HG03097 (cell line): ENCODE measurements at regions not wholly inside any gene's neighbourhood (a gene's known extent, or its start where the extent isn't known, plus 50 kb on each side); places are given as distances from the start of the nearest gene placed in this dataset.
"Not testable (repeated sequence)": the region's sequence is repeated elsewhere in the genome, so short reads cannot be mapped to it uniquely, and the experiment has no call there.

Source experiments
- ATAC-seq: cut with Tn5 transposase; IDR thresholded peaks from one replicate; pipeline ENCODE4 v1.9.1; 2021; ENCODE audit not compliant: unreplicated experiment, low FRiP score

DNA sequence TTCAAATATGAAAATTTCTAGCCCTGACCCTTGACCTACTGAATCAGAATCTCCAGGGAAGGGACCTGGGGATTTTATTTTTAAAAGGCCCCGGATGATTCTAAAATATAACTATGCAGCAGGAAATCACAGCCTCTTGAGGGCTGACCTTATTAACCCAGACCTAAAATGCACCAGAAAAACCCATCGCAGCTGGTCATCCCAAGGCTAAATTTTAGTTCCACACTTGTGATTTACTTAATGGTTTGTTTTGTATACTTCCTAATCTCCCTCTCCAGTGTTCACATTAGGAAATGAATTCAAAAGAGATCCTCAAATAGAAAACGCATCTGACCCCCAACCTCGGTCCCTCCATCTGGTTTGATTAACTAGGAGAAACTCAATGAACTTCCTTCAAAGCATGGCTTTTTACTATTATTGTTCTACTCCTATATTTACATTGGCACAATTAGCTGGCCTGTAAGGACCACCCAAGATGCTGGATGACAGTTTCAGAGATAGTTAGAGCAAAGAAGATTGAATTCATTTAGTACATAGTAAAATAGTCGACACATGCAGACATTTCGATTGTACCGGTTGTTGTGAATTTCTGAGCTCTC is 147.8 kb upstream of the MED14 start:
- ATAC-seq, result no peak

DNA sequence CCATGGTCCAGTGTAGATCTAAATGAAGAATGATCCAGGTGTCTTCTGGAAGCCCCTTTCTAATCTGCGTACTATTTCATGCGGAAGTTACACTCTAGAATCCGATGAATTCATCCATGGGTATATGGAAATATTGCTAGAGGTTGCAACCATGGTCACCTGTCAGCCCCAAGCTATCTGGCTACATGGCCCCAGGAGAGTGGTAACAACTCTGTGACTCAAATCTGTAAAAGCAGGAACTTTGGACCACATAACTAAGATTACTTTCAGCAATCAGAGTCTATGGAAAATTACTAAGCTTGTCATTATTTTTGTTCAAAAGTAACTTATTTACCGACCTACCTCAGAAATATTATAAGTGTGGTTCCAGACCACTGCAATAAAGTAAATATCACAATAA is 150.6 kb upstream of the MED14 start:
- no peak for ATAC-seq

DNA sequence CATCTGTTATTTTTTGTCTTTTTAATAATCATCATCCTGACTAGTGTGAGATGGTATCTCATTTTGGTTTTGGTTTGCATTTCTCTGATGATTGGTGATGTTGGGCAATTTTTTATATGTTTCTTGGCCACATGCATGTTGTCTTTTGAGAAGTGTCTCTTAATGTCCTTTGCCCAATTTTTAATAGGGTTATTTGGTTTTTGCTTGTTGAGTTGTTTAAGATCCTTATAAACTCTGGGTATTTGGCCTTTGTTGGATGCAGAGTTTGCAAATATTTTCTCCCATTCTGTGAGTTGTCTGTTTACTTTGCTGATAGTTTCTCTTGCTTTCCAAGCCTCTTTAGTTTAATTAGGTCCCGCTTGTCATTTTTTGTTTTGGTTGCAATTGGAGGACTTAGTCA is 152.1 kb upstream of the MED14 start:
- no peak for ATAC-seq

DNA sequence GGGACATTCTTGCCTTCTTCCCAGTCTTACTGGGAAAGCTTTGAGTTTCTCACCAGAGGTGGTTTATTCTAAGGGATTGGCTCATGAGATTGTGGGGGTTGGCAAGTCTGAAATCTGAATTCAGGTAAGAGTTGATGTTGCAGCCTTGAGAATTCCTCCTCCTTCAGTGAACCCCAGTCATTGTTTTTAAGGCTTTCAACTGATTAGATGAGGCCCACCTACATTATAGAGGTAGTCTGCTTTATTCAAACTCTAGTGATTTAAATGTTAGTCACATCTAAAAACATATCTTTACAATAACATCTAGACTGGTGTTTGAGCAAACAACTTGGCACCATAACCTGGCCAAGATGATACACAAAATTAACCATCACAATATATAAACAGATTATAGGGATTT is 156.5 kb upstream of the MED14 start:
- ATAC-seq, result no peak

DNA sequence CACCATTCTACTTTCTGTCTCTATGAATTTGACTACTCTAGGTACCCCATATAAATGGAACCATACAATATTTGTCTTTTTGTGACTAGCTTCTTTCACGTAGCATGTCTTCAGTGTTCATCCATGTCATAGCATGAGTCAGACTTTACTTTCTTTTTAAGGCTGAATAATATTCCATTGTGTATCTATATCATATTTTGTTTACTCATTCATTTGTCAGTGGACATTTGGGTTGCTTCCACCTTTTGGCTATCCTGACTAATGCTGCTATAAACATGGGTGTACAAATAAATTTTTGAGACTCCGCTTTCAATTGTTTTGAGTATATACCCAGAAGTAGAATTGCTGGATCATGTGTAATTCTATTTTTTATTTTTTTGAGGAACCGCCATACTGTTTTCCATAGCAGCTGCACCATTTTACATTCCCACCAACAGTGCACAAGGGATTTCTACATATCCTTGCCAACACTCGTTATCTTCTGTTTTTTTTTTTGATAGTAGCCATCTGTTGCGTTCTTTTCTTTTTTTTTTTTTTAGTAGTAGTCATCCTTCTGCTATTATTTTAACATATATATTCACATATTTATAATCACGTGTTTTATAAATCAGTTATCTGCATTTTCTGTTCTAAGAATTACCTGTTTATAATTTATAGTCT is 158.0 kb upstream of the MED14 start:
- ATAC-seq, result no peak

DNA sequence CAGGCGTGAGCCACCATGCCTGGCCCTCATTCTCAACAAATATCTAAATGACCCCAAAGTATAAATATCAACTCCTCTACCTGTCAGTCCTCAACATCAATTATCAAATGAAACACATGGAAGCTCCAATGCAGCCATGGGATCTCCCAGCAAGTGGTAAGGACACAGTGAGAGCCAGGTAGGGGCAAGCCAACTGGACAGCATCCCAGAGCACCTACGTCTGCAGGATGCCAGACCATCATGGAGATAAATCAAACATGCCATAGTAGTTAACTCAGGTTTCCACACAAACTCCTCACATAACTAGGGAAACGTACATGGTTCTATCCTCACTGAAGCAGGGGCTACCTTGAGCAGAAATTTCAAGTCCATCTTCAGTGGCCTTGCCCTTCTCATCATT is 159.9 kb upstream of the MED14 start:
- no peak for ATAC-seq

DNA sequence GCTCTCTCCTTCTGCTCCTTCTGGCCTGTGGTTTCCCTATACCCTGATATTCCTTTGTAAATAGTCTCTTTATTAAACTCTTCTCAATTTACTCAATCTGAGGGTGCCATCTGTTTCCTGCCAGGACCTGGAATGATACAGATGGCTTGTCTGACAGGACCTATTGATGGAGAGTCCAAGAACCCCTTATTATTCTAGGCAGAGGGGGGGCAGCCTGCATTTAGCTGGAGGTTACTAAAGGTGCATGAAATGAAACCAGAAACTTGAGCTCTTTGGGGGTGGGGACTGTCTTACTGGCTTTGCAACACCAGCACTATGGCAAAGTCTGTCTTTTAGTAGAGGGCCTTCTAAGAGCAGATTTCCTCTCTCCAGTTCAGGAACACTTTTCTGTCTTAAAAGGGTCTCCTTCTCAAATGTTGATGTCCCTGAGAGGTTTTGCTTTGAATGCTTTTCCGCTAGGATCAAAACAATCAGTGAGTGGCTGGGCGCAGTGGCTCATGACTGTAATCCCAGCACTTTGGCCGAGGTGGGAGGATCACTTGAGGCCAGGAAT is 162.5 kb upstream of the MED14 start:
- no peak for ATAC-seq

DNA sequence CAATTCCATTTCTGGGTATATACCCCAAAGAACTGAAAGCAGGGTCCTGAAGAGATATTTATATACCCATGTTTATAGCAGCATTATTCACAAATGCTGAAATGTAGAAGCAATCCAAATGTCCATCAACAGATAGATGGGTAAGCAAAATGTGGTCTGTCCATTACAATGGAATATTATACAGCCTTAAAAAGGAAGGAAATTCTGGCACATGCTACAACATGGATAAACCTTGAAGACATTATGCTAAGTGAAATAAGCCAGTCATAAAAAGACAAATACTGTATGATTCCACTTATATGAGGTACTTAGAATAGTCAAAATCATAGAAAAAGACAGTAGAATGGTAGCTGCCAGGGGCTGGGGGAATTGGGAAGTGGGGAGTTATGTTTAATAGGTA is 169.4 kb upstream of the MED14 start:
- not testable (repeated sequence) for ATAC-seq

DNA sequence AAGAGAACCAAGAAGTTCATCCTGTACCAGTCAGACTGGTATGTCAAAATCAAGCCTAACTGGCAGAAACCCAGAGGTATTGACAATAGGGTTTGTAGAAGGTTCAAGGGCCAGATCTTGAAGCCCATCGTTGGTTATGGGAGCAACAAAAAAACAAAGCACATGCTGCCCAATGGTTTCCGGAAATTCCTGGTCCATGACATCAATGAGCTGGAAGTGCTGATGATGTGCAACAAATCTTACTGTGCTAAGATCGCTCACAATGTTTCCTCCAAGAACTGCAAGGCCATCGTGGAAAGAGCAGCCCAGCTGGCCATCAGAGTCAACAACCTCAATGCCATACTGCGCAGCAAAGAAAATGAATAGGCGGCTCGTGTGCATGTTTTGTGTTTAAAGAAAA is 172.7 kb upstream of the MED14 start:
- no peak for ATAC-seq

DNA sequence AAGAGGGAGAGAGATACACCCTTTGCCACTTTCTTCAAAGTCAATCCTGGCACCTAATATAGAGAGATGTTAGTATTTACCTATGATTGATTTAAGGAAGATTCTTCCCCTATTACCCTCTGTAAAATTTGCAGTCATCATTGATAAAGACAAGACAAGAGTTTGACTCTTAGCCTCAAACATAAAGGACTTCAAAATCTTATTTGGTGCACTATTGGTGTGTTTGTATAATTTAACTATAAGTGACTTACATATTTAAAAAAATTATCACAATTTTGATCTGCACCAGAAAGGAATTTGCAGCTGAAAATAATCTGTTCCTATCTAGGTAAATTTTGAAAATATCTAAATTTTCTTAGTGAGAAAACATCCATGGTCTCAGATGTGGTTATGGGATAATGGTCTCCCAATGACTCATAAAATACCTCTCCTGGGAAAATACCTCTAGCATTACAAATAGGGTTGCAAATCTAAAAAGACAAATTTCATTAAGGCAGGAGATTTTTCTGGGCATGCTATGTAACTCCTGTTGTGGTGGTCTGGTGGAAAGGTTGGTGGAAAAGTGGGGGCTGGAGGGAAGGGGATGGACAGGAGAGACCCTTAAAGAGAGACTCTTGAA is 173.6 kb upstream of the MED14 start:
- no peak for ATAC-seq

DNA sequence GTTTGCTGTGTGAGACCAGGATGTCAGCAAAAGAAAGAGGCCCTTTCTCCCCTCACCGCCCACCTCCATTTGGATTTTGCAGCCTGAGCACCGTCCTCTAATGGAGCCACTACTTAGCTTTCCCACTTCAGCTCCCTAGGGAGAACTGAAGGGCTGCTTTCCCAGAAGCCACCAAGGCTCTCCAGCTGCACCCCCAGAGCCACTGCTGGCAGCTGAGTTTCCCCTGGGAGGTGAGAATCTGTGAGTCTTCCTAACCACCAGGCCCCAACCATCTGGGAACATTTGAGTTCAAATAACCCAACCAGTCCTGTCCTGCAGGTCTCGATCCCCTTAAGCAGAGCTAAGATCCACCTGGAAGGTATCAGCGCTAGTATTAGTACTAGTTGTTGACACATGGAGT is 173.1 kb upstream of the USP9X start:
- ATAC-seq, result no peak

DNA sequence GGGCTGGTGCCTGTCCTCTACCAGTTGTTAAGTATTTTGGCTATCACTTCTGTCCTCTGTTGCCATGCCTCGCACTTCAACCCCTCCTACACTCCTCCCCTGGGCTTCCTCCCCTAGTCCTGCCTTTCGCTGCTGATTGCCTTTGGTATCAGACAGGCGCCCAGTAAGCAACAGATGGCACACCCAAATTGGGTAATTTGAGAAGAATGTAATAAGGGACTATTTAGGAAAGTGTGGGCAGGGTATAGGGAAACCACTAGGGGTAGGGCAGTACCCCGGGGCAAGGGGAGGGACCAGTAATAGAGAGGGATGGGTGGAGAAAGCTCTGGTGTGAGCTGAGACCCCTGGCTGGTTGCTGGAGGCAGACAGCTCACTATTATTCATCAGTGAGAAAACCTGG is 172.7 kb upstream of the USP9X start:
- no peak for ATAC-seq

DNA sequence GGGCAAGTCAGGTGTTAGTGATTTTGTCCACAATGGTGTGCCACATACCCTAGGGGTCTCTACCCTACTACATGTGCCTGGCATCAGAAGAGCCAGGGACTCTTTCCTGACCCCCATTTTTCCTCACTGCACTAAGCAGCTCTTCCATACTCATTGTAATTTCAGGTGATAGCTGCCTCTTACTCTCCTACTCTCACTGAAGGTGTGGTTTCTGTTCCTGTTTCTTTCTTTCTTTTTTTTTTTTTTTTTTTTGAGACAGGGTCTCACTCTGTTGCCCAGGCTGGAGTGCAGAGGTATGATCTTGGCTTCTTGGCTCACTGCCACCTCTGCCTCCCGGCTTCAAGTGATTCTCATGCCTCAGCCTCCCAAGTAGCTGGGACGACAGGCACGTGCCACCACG is 164.9 kb upstream of the USP9X start:
- no peak for ATAC-seq

DNA sequence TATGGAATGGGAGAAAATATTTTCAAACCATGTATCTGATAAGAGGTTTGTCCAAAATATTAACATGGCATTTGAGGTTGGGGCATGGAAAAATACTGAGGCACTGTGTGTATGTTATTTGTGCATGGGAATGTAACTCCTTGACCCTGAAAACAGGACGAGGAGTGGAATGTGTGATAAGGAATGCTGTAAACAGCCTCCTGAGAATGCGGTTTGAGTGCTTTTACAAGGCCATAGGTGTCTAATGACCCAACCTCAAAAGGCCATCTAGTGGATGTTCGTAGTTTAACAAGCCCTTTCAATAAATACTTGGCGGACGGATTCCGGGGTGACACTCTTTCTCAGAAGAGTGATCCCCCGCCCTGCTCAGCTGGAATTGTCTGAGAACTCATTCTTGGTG is 162.9 kb upstream of the USP9X start:
- no peak for ATAC-seq

DNA sequence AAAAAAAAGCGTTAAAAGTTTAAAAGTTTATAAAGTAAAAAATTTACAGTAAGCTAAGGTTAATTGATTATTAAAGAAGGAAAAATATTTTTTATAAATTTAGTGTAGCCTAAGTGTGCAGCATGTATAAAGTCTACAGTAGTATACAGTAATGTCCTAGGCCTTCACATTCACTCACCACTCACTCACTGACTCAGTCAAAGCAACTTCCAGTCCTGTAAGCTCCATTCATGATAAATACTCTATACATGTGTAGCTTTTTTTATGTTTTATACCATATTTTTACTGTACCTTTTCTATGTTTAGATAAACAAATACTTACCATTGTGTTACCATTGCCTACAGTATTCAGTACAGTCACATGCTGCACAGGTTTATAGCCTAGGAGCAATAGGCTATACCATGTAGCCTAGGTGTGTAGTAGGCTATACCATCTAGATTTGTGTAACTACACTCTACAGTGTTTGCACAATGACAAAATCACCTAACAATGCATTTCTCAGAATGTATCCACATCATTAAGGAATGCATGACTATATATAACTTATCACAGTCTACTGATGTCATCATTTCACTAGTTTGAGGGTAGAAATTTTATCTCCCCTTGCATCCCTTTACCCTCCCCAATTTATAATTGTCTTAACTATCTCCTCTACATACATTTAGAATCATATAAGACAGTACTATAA is 158.4 kb upstream of the USP9X start:
- not testable (repeated sequence) for ATAC-seq

DNA sequence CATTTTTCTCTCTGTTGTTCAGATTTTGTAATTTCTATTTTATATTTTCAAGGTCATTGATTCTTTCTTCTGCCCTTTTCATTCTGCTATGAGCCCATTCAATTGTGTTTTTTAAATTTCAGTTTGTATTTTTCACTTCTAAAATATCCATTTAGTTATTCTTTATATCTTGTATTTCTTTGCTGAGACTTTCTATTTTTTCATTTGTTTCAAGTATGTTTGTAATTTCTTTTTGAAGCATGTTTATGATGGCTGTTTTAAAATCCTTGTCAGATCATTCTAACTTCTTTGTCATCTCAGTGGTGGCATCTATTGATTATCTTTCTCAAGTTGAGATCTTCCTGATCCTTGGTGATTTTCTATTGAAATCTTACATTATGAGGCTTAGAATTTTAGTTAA is 157.2 kb upstream of the USP9X start:
- no peak for ATAC-seq

DNA sequence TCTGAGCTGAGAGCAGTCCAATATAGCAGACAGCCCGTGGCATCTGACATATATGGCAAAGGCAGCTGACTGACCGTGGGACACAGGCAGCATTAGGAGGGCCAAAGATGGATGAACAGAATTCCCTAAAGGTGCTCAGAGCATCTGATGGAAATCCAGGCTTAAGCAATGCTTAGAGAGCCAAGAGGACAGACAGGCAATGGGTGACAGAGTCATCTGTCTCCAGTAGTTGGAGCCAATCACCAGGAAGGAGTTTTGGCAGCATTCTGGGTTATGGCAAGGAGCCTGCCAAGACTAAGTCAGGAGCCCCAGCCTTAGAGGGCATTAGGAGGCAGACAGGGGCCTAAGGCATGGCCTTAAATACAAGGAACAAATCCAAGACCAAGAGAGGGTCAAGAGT is 153.3 kb upstream of the USP9X start:
- ATAC-seq, result no peak

DNA sequence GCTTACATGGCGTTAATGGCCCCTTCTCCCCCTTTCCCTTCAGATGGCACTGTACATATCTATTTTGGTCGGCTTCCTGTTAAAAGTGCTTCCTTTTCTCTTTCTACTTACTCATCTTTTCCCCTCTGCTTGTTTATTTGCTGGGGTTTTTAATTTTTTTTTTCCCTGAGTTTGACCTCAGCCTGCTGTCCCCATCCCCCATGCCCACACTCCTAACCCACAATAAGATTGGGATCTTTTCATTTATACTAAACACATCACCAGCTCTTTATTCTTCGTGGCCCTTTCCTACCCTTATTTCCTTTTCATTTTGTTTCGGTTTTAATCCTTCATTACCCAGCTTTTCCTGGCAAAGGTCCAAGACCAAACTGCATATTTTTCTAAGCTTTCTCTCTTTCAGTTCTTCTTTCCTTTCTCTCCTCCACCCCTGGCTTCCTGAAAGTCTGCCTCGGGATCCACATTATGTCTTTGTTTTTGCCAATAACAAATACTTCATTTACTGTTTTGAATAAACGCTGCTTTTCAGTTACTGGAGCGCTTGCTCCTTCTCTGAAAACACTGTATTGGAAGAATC is 152.0 kb upstream of the USP9X start:
- no peak for ATAC-seq

DNA sequence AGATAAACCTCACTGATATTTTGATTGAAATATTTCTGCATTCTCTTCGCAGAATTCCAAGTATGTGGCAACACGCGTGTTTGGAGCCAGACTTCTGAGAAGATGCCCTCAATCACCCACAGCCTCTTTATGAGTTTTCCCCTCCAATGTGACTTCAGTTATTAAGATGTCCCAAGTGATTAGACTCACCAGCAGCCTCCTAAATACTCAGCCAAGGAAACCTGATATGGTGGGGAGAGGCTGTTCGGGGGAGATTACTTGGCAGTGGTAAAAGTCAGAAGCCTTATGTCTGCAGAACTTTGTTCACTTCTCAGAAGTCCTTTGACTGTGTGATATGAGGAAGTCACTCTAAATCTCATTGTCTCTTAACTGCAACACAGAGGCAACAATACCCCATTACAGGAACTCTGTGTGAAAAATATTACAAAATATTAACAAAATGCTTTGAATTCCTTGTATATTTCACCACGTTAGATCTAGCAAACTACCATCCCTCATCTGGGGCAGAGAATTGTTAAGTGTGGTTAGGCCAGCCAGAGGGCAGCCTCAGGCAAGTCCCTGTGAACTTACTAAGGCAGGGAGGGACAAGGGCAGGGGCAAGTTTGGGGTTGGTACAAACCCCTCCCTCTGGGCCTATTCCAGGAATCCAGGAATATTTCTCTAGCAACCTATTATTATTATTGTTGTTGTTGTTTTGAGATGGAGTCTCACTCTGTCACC is 151.4 kb upstream of the USP9X start:
- ATAC-seq, result no peak

DNA sequence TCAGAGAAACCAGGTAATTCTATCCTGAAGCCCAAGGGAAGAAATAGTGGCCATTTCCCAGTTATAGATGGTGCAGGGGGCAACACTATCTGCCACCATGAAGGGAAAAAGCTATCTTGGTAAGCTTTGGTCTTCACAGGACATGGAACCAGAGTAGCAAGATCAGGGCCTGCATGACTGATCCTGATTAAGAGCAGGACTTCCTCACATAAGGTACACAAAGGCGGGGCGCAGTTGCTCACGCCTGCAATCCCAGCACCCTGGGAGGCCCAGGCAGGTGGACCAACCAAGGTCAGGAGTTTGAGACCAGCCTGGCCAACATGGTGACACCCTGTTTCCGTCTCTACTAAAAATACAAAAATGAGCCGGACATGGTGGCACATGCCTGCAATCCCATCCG is 148.4 kb upstream of the USP9X start:
- no peak for ATAC-seq

DNA sequence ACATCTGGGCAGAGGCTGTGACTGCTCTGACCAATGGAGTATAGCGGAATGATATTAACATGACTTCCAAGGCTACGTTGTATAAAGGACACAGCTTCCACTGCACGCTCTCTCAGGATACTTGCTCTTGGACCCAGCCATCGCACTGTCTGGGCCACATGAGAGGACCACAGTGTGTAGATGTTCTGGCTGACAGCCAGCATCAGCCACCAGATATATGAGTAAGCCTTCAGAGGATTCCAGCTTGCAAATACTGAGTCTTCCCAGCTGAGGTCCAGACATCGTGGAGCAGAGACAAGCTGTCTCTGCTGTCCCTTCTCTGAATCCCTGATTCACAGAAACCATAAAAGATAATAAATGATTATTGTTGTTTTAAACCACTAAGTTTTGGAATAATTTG is 146.8 kb upstream of the USP9X start:
- ATAC-seq, result no peak
